ENCODE measurements at regions not wholly inside any gene's neighbourhood (a gene's known extent, or its start where the extent isn't known, plus 50 kb on each side); places are given as distances from the start of the nearest gene placed in this dataset.

- no peaks in the 10 kb centered on the region for H3K27me3 ChIP-seq
- no peak overlapping the region for H3K9ac ChIP-seq (ENCODE audit: low read depth in 2 of 2, low read length in 2 of 2)
- intact Hi-C loops (cut with DNase I) = no loop called here
- H3K27ac ChIP-seq = no peak overlapping the region
- no peak overlapping the region for H3K4me3 ChIP-seq
- H3K9me3 ChIP-seq = no peaks in the 10 kb centered on the region
- no peak for TF ChIP-seq CTCF (IDR thresholded peaks at IDR 0.05)
- no peaks in the 10 kb centered on the region for H3K36me3 ChIP-seq
- no peaks in the 10 kb centered on the region for H3K4me1 ChIP-seq
- no peak for DNase-seq
Measured at GRCh38 chr13:73633817-73634460, 500.3 kb downstream of the KLF12 start.

- no peaks in the 10 kb centered on the region for H3K4me1 ChIP-seq
- DNase-seq = no peak
- no peak overlapping the region for H3K4me3 ChIP-seq
- no peaks in the 10 kb centered on the region for H3K27me3 ChIP-seq
- H3K27ac ChIP-seq = no peak overlapping the region
- intact Hi-C loops (cut with DNase I) = no loop called here
- no peaks in the 10 kb centered on the region for H3K9me3 ChIP-seq
- no peak for TF ChIP-seq CTCF (IDR thresholded peaks at IDR 0.05)
- H3K36me3 ChIP-seq = no peaks in the 10 kb centered on the region
- H3K9ac ChIP-seq (ENCODE audit: low read depth in 2 of 2, low read length in 2 of 2) = no peak overlapping the region
Measured at GRCh38 chr13:73631411-73631810, 502.8 kb downstream of the KLF12 start.

GRCh38 chr13:73625562-73626339, 508.5 kb downstream of the KLF12 start:
- Histone ChIP-seq H3K27ac (no peak overlapping the region), H3K4me1 (no peaks in the 10 kb centered on the region), H3K9ac (ENCODE audit: low read depth in 2 of 2, low read length in 2 of 2) (no peak overlapping the region), H3K9me3 (no peaks in the 10 kb centered on the region), H3K27me3 (no peaks in the 10 kb centered on the region), H3K4me3 (no peak overlapping the region), H3K36me3 (no peaks in the 10 kb centered on the region)
- no peak for DNase-seq
- TF ChIP-seq CTCF (IDR thresholded peaks at IDR 0.05) = no peak
- intact Hi-C loops (cut with DNase I) = no loop called here

- intact Hi-C loops (cut with DNase I) = no loop called here
Measured at GRCh38 chr13:73623281-73623680, 510.9 kb downstream of the KLF12 start.

GRCh38 chr13:73622381-73622780, 511.8 kb downstream of the KLF12 start:
- intact Hi-C loops (cut with DNase I) = no loop called here
- H3K4me3 ChIP-seq = no peak overlapping the region
- DNase-seq = no peak
- H3K9ac ChIP-seq (ENCODE audit: low read depth in 2 of 2, low read length in 2 of 2) = no peak overlapping the region
- H3K27ac ChIP-seq = no peak overlapping the region
- H3K27me3 ChIP-seq = no peaks in the 10 kb centered on the region
- H3K4me1 ChIP-seq = no peaks in the 10 kb centered on the region
- H3K36me3 ChIP-seq = no peaks in the 10 kb centered on the region
- no peak for TF ChIP-seq CTCF (IDR thresholded peaks at IDR 0.05)
- no peaks in the 10 kb centered on the region for H3K9me3 ChIP-seq

More at GRCh38 chr13:73623281-73623680, 510.9 kb downstream of the KLF12 start:
- H3K9ac ChIP-seq (ENCODE audit: low read depth in 2 of 2, low read length in 2 of 2) = no peak overlapping the region
- no peaks in the 10 kb centered on the region for H3K36me3 ChIP-seq
- no peaks in the 10 kb centered on the region for H3K27me3 ChIP-seq
- no peak overlapping the region for H3K27ac ChIP-seq
- no peak for TF ChIP-seq CTCF (IDR thresholded peaks at IDR 0.05)
- no peak for DNase-seq
- no peaks in the 10 kb centered on the region for H3K4me1 ChIP-seq
- no peaks in the 10 kb centered on the region for H3K9me3 ChIP-seq
- H3K4me3 ChIP-seq = no peak overlapping the region

Data from colonic mucosa (tissue), 4 donors.